WTC11 (cell line): ENCODE measurements at regions not wholly inside any gene's neighbourhood (a gene's known extent, or its start where the extent isn't known, plus 50 kb on each side); places are given as distances from the start of the nearest gene placed in this dataset.

Experiments
- ATAC-seq: fragments of 200-7000 bp; cut with Tn5 transposase; 2 replicates; pipeline ENCODE4 v1.10.0; 2021; ENCODE audit warnings: mild to moderate bottlenecking, moderate library complexity
- CTCF ChIA-PET: fragments of 300-600 bp; sonication (Branson Sonifier 250); formaldehyde crosslinking; loops from one replicate; lab custom pipeline; 2021; ENCODE audit warnings: antibody characterized with exemption; lab: Charles Lee
- POLR2A ChIA-PET: fragments of 350-600 bp; sonication (Branson Sonifier 250); formaldehyde crosslinking; loops from one replicate; lab custom pipeline; 2021; ENCODE audit warnings: antibody characterized with exemption; lab: Charles Lee
- DNase-seq: peaks from one replicate; pipeline ENCODE4 v3.0.0; 2021; ENCODE audit warnings: low spot score
- H3K27ac Mint-ChIP-seq: 2 replicates; pipeline ENCODE4 v1.8.0; 2021; ENCODE audit warnings: mixed read lengths
- H3K27me3 Mint-ChIP-seq: 2 replicates; pipeline ENCODE4 v1.8.0; 2021; ENCODE audit warnings: low read depth, mild to moderate bottlenecking, moderate library complexity, mixed read lengths
- H3K36me3 Mint-ChIP-seq: 2 replicates; pipeline ENCODE4 v1.8.0; 2021; ENCODE audit warnings: mixed read lengths
- H3K4me1 Mint-ChIP-seq: 2 replicates; pipeline ENCODE4 v1.8.0; 2022; ENCODE audit warnings: mixed read lengths
- H3K4me3 Mint-ChIP-seq: 2 replicates; pipeline ENCODE4 v1.8.0; 2021; ENCODE audit warnings: mild to moderate bottlenecking, moderate library complexity, mixed read lengths
- H3K9me3 Mint-ChIP-seq: 2 replicates; pipeline ENCODE4 v1.8.0; 2021; ENCODE audit warnings: mixed read lengths
- CBFB ChIP-seq: sonication (generic); formaldehyde crosslinking; IDR thresholded peaks from 2 replicates; pipeline ENCODE4 v1.8.1; 2022; ENCODE audit warnings: mild to moderate bottlenecking, low read depth, missing genetic modification reagents
- CREB1 ChIP-seq: sonication (generic); formaldehyde crosslinking; IDR thresholded peaks from 2 replicates; pipeline ENCODE4 v1.8.0; 2023; ENCODE audit warnings: mild to moderate bottlenecking, missing genetic modification reagents
- ESRRA ChIP-seq: sonication (generic); formaldehyde crosslinking; IDR thresholded peaks from 2 replicates; pipeline ENCODE4 v1.8.1; 2022; ENCODE audit warnings: mild to moderate bottlenecking, missing genetic modification reagents, borderline replicate concordance
- FOXK1 ChIP-seq: sonication (generic); formaldehyde crosslinking; IDR thresholded peaks from 2 replicates; pipeline ENCODE4 v1.8.0; 2022; ENCODE audit warnings: mild to moderate bottlenecking, moderate library complexity, missing genetic modification reagents
- GRHL2 ChIP-seq: fragments of 250-450 bp; sonication (Bioruptor Pico); IDR thresholded peaks from 2 replicates; pipeline ENCODE4 v1.8.0; 2022; ENCODE audit warnings: mild to moderate bottlenecking, moderate library complexity; ENCODE audit not compliant: insufficient replicate concordance, severe bottlenecking
- JUN ChIP-seq: sonication (generic); formaldehyde crosslinking; IDR thresholded peaks from 2 replicates; pipeline ENCODE4 v1.8.0; 2023; ENCODE audit warnings: mild to moderate bottlenecking, missing genetic modification reagents
- NFATC4 ChIP-seq: fragments of 250-450 bp; sonication (Bioruptor Pico); IDR thresholded peaks from 2 replicates; pipeline ENCODE4 v1.9.0; 2021; ENCODE audit warnings: mild to moderate bottlenecking
- NFYB ChIP-seq: sonication (generic); formaldehyde crosslinking; conservative IDR thresholded peaks from 2 replicates; pipeline ENCODE4 v1.8.0; 2022; ENCODE audit warnings: low read depth, missing genetic modification reagents
- PRRX2 ChIP-seq: fragments of 250-450 bp; sonication (Bioruptor Pico); IDR thresholded peaks from 2 replicates; pipeline ENCODE4 v1.8.0; 2021; ENCODE audit warnings: mild to moderate bottlenecking
- TP53 ChIP-seq: sonication (generic); formaldehyde crosslinking; IDR thresholded peaks from 2 replicates; pipeline ENCODE4 v1.8.1; 2023; ENCODE audit warnings: mild to moderate bottlenecking, missing genetic modification reagents
- ZNF121 ChIP-seq: sonication (generic); formaldehyde crosslinking; IDR thresholded peaks from 2 replicates; pipeline ENCODE4 v1.8.0; 2023; ENCODE audit warnings: missing genetic modification reagents
- ZNF138 ChIP-seq: sonication (generic); formaldehyde crosslinking; conservative IDR thresholded peaks from 2 replicates; pipeline ENCODE4 v1.8.1; 2022; ENCODE audit warnings: mild to moderate bottlenecking, moderate library complexity, missing genetic modification reagents
- ZNF263 ChIP-seq: sonication (generic); formaldehyde crosslinking; IDR thresholded peaks from 2 replicates; pipeline ENCODE4 v1.8.1; 2022; ENCODE audit warnings: low read depth, mild to moderate bottlenecking, moderate library complexity, missing genetic modification reagents
- TF ChIP-seq, protein P1 (sequence below): sonication (generic); formaldehyde crosslinking; IDR thresholded peaks from 2 replicates; pipeline ENCODE4 v1.8.1; 2022; ENCODE audit warnings: missing genetic modification reagents, borderline replicate concordance
- TF ChIP-seq, protein P2 (sequence below): sonication (generic); formaldehyde crosslinking; IDR thresholded peaks from 2 replicates; pipeline ENCODE4 v1.8.0; 2023; ENCODE audit warnings: missing genetic modification reagents, mild to moderate bottlenecking, borderline replicate concordance
- TF ChIP-seq, protein P3 (sequence below): sonication (generic); formaldehyde crosslinking; IDR thresholded peaks from 2 replicates; pipeline ENCODE4 v1.8.0; 2022; ENCODE audit warnings: mild to moderate bottlenecking, missing genetic modification reagents
- TF ChIP-seq, protein P4 (sequence below): sonication (generic); formaldehyde crosslinking; IDR thresholded peaks from 2 replicates; pipeline ENCODE4 v1.8.0; 2023; ENCODE audit warnings: missing genetic modification reagents
- TF ChIP-seq, protein P5 (sequence below): sonication (generic); formaldehyde crosslinking; IDR thresholded peaks from 2 replicates; pipeline ENCODE4 v1.8.0; 2022; ENCODE audit warnings: missing genetic modification reagents
- TF ChIP-seq, protein P6 (sequence below): fragments of 250-450 bp; sonication (Bioruptor Pico); IDR thresholded peaks from 2 replicates; pipeline ENCODE4 v1.9.0; 2021; ENCODE audit warnings: mild to moderate bottlenecking
- TF ChIP-seq, protein P7 (sequence below): fragments of 250-450 bp; sonication (Bioruptor Pico); IDR thresholded peaks from 2 replicates; pipeline ENCODE4 v1.9.0; 2021; ENCODE audit warnings: moderate library complexity, mild to moderate bottlenecking, inconsistent platforms, borderline replicate concordance

DNA sequence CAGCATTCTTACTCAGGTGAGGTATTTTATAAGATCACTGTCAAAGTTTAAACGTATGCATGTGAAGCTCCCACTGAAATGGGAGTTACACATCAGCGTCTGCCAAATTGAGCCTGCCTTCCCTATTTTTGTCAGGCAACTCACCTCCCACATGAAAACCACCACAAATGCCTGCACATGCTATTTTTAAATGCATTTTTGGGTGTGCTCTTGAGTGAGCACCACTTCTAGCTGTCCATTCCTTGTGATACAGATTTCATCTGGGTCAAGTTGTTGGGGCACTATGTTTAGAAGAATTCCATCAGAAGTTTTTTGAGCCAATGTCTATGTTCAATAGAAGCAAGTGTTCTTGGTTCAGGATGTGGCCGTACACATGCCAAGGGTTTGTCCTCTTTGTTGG is 71.7 kb upstream of the RIPPLY2 start:
- CTCF ChIA-PET: no interaction called here
- no peaks in the 10 kb centered on the region for H3K36me3 Mint-ChIP-seq
- no peak for TF ChIP-seq NFYB
- TF ChIP-seq CREB1 (CRISPR knock-in tag): no peak
- TF ChIP-seq, protein P1, sequence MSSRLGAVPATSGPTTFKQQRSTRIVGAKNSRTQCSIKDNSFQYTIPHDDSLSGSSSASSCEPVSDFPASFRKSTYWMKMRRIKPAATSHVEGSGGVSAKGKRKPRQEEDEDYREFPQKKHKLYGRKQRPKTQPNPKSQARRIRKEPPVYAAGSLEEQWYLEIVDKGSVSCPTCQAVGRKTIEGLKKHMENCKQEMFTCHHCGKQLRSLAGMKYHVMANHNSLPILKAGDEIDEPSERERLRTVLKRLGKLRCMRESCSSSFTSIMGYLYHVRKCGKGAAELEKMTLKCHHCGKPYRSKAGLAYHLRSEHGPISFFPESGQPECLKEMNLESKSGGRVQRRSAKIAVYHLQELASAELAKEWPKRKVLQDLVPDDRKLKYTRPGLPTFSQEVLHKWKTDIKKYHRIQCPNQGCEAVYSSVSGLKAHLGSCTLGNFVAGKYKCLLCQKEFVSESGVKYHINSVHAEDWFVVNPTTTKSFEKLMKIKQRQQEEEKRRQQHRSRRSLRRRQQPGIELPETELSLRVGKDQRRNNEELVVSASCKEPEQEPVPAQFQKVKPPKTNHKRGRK (CRISPR knock-in tag): no peak
- TF ChIP-seq NFATC4 (CRISPR knock-in tag): no peak
- no peak for TF ChIP-seq ESRRA
- TF ChIP-seq, protein P2, sequence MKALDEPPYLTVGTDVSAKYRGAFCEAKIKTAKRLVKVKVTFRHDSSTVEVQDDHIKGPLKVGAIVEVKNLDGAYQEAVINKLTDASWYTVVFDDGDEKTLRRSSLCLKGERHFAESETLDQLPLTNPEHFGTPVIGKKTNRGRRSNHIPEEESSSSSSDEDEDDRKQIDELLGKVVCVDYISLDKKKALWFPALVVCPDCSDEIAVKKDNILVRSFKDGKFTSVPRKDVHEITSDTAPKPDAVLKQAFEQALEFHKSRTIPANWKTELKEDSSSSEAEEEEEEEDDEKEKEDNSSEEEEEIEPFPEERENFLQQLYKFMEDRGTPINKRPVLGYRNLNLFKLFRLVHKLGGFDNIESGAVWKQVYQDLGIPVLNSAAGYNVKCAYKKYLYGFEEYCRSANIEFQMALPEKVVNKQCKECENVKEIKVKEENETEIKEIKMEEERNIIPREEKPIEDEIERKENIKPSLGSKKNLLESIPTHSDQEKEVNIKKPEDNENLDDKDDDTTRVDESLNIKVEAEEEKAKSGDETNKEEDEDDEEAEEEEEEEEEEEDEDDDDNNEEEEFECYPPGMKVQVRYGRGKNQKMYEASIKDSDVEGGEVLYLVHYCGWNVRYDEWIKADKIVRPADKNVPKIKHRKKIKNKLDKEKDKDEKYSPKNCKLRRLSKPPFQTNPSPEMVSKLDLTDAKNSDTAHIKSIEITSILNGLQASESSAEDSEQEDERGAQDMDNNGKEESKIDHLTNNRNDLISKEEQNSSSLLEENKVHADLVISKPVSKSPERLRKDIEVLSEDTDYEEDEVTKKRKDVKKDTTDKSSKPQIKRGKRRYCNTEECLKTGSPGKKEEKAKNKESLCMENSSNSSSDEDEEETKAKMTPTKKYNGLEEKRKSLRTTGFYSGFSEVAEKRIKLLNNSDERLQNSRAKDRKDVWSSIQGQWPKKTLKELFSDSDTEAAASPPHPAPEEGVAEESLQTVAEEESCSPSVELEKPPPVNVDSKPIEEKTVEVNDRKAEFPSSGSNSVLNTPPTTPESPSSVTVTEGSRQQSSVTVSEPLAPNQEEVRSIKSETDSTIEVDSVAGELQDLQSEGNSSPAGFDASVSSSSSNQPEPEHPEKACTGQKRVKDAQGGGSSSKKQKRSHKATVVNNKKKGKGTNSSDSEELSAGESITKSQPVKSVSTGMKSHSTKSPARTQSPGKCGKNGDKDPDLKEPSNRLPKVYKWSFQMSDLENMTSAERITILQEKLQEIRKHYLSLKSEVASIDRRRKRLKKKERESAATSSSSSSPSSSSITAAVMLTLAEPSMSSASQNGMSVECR (CRISPR knock-in tag): no peak
- no peak for TF ChIP-seq JUN (CRISPR knock-in tag)
- TF ChIP-seq ZNF138 (CRISPR knock-in tag): no peak
- TF ChIP-seq, protein P3, sequence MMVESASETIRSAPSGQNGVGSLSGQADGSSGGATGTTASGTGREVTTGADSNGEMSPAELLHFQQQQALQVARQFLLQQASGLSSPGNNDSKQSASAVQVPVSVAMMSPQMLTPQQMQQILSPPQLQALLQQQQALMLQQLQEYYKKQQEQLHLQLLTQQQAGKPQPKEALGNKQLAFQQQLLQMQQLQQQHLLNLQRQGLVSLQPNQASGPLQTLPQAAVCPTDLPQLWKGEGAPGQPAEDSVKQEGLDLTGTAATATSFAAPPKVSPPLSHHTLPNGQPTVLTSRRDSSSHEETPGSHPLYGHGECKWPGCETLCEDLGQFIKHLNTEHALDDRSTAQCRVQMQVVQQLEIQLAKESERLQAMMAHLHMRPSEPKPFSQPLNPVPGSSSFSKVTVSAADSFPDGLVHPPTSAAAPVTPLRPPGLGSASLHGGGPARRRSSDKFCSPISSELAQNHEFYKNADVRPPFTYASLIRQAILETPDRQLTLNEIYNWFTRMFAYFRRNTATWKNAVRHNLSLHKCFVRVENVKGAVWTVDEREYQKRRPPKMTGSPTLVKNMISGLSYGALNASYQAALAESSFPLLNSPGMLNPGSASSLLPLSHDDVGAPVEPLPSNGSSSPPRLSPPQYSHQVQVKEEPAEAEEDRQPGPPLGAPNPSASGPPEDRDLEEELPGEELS: no peak
- TF ChIP-seq, protein P4, sequence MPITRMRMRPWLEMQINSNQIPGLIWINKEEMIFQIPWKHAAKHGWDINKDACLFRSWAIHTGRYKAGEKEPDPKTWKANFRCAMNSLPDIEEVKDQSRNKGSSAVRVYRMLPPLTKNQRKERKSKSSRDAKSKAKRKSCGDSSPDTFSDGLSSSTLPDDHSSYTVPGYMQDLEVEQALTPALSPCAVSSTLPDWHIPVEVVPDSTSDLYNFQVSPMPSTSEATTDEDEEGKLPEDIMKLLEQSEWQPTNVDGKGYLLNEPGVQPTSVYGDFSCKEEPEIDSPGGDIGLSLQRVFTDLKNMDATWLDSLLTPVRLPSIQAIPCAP: no peak
- no peak for TF ChIP-seq PRRX2 (CRISPR knock-in tag)
- no peak for TF ChIP-seq GRHL2 (CRISPR knock-in tag)
- no peak for TF ChIP-seq FOXK1 (CRISPR knock-in tag)
- TF ChIP-seq, protein P5, sequence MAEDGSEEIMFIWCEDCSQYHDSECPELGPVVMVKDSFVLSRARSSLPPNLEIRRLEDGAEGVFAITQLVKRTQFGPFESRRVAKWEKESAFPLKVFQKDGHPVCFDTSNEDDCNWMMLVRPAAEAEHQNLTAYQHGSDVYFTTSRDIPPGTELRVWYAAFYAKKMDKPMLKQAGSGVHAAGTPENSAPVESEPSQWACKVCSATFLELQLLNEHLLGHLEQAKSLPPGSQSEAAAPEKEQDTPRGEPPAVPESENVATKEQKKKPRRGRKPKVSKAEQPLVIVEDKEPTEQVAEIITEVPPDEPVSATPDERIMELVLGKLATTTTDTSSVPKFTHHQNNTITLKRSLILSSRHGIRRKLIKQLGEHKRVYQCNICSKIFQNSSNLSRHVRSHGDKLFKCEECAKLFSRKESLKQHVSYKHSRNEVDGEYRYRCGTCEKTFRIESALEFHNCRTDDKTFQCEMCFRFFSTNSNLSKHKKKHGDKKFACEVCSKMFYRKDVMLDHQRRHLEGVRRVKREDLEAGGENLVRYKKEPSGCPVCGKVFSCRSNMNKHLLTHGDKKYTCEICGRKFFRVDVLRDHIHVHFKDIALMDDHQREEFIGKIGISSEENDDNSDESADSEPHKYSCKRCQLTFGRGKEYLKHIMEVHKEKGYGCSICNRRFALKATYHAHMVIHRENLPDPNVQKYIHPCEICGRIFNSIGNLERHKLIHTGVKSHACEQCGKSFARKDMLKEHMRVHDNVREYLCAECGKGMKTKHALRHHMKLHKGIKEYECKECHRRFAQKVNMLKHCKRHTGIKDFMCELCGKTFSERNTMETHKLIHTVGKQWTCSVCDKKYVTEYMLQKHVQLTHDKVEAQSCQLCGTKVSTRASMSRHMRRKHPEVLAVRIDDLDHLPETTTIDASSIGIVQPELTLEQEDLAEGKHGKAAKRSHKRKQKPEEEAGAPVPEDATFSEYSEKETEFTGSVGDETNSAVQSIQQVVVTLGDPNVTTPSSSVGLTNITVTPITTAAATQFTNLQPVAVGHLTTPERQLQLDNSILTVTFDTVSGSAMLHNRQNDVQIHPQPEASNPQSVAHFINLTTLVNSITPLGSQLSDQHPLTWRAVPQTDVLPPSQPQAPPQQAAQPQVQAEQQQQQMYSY (CRISPR knock-in tag): no peak
- TF ChIP-seq, protein P6, sequence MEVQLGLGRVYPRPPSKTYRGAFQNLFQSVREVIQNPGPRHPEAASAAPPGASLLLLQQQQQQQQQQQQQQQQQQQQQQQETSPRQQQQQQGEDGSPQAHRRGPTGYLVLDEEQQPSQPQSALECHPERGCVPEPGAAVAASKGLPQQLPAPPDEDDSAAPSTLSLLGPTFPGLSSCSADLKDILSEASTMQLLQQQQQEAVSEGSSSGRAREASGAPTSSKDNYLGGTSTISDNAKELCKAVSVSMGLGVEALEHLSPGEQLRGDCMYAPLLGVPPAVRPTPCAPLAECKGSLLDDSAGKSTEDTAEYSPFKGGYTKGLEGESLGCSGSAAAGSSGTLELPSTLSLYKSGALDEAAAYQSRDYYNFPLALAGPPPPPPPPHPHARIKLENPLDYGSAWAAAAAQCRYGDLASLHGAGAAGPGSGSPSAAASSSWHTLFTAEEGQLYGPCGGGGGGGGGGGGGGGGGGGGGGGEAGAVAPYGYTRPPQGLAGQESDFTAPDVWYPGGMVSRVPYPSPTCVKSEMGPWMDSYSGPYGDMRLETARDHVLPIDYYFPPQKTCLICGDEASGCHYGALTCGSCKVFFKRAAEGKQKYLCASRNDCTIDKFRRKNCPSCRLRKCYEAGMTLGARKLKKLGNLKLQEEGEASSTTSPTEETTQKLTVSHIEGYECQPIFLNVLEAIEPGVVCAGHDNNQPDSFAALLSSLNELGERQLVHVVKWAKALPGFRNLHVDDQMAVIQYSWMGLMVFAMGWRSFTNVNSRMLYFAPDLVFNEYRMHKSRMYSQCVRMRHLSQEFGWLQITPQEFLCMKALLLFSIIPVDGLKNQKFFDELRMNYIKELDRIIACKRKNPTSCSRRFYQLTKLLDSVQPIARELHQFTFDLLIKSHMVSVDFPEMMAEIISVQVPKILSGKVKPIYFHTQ (CRISPR knock-in tag): no peak
- TF ChIP-seq, protein P7, sequence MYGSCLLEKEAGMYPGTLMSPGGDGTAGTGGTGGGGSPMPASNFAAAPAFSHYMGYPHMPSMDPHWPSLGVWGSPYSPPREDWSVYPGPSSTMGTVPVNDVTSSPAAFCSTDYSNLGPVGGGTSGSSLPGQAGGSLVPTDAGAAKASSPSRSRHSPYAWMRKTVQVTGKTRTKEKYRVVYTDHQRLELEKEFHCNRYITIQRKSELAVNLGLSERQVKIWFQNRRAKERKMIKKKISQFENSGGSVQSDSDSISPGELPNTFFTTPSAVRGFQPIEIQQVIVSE (CRISPR knock-in tag): no peak
- TF ChIP-seq TP53: no peak
- TF ChIP-seq ZNF263 (CRISPR knock-in tag): no peak
- TF ChIP-seq CBFB (CRISPR knock-in tag): no peak
- TF ChIP-seq ZNF121: no peak
- ATAC-seq (no peak), DNase-seq (no peak)
- no peaks in the 10 kb centered on the region for H3K4me1 Mint-ChIP-seq
- POLR2A ChIA-PET: no interaction called here
- H3K9me3 Mint-ChIP-seq: no peaks in the 10 kb centered on the region
- no peak overlapping the region for H3K27ac Mint-ChIP-seq
- no peaks in the 10 kb centered on the region for H3K27me3 Mint-ChIP-seq
- H3K4me3 Mint-ChIP-seq: no peak overlapping the region
